Neural cell (in vitro differentiated cells): ENCODE measurements at regions not wholly inside any gene's neighbourhood (a gene's known extent, or its start where the extent isn't known, plus 50 kb on each side); places are given as distances from the start of the nearest gene placed in this dataset.

Experiments used
- H2AFZ ChIP-seq: fragments of 200-600, 300-800 bp; sonication (generic), shearing (Covaris generic); 2 replicates; pipeline ENCODE4 v1.6.0; 2014; ENCODE audit warnings: low read depth, mild to moderate bottlenecking, antibody characterized with exemption, low read length, moderate library complexity
- H3F3A ChIP-seq: fragments of 200-600 bp; shearing (Covaris generic); 2 replicates; pipeline ENCODE4 v1.6.1; 2016; ENCODE audit warnings: mild to moderate bottlenecking, moderate library complexity, mixed read lengths, antibody characterized with exemption, low read length; ENCODE audit not compliant: insufficient read depth, poor library complexity, severe bottlenecking
- H3K27ac ChIP-seq: fragments of 200-600, 300-800 bp; sonication (generic), shearing (Covaris generic); 2 replicates; pipeline ENCODE4 v1.5.1; 2014; ENCODE audit warnings: mild to moderate bottlenecking, low read length, moderate library complexity
- H3K27me3 ChIP-seq: fragments of 300-800, 200-600 bp; sonication (generic), shearing (Covaris generic); 2 replicates; pipeline ENCODE4 v1.6.0; 2014; ENCODE audit warnings: mild to moderate bottlenecking, low read depth, low read length, moderate library complexity; ENCODE audit not compliant: insufficient read depth
- H3K36me3 ChIP-seq: fragments of 300-800, 200-600 bp; sonication (generic), shearing (Covaris generic); 2 replicates; pipeline ENCODE4 v1.5.1; 2014; ENCODE audit warnings: mild to moderate bottlenecking, antibody characterized with exemption, low read length, moderate library complexity; ENCODE audit not compliant: insufficient read depth
- H3K4me2 ChIP-seq: fragments of 300-800, 200-600 bp; sonication (generic), shearing (Covaris generic); 2 replicates; pipeline ENCODE4 v1.6.0; 2014; ENCODE audit warnings: mild to moderate bottlenecking, low read length
- H3K4me3 ChIP-seq: fragments of 300-800, 200-600 bp; sonication (generic), shearing (Covaris generic); 2 replicates; pipeline ENCODE4 v1.5.1; 2014; ENCODE audit warnings: mild to moderate bottlenecking, low read length, moderate library complexity
- H3K79me2 ChIP-seq: fragments of 200-600 bp; shearing (Covaris generic); replicated peaks from 2 replicates; pipeline ENCODE4 v1.6.0; 2014; ENCODE audit warnings: mild to moderate bottlenecking, low read length, moderate library complexity; ENCODE audit not compliant: insufficient read depth
- H3K9ac ChIP-seq: fragments of 300-800, 200-600 bp; sonication (generic), shearing (Covaris generic); 2 replicates; pipeline ENCODE4 v1.6.1; 2016; ENCODE audit warnings: mild to moderate bottlenecking, low read length, mixed read lengths
- H3K9me2 ChIP-seq: fragments of 200-600 bp; shearing (Covaris generic); 2 replicates; pipeline ENCODE4 v1.6.1; 2016; ENCODE audit warnings: mild to moderate bottlenecking, low read length, mixed read lengths; ENCODE audit not compliant: insufficient read depth
- H3K9me3 ChIP-seq: fragments of 200-600, 300-800 bp; sonication (generic), shearing (Covaris generic); 2 replicates; pipeline ENCODE4 v1.6.1; 2016; ENCODE audit warnings: mild to moderate bottlenecking, mixed run types, low read length, moderate library complexity, mixed read lengths
- H4K20me1 ChIP-seq: fragments of 200-600 bp; shearing (Covaris generic); 2 replicates; pipeline ENCODE4 v1.6.1; 2016; ENCODE audit warnings: mild to moderate bottlenecking, mixed run types; ENCODE audit not compliant: insufficient read depth
- CTCF ChIP-seq: fragments of 450-650 bp; IDR thresholded peaks from 2 replicates; pipeline ENCODE4 v1.5.1; 2014; ENCODE audit warnings: antibody characterized with exemption, mild to moderate bottlenecking, moderate library complexity; ENCODE audit not compliant: poor library complexity, severe bottlenecking
- EP300 ChIP-seq: fragments of 450-650 bp; conservative IDR thresholded peaks from 2 replicates; pipeline ENCODE4 v1.6.1; 2014; ENCODE audit warnings: antibody characterized with exemption, mild to moderate bottlenecking, moderate library complexity; ENCODE audit not compliant: poor library complexity, severe bottlenecking
- EZH2 ChIP-seq: fragments of 200-600, 300-800 bp; shearing (Covaris generic), sonication (generic); IDR thresholded peaks from 2 replicates; pipeline ENCODE4 v1.6.1; 2014; ENCODE audit warnings: antibody characterized with exemption, low read length, borderline replicate concordance, mild to moderate bottlenecking; ENCODE audit not compliant: insufficient read depth, poor library complexity, severe bottlenecking
- MXI1 ChIP-seq: fragments of 450-650 bp; conservative IDR thresholded peaks from 2 replicates; pipeline ENCODE4 v1.6.1; 2014; ENCODE audit warnings: antibody characterized with exemption, mild to moderate bottlenecking; ENCODE audit not compliant: poor library complexity, severe bottlenecking
- POLR2AphosphoS5 ChIP-seq: IDR thresholded peaks from 2 replicates; pipeline ENCODE4 v1.6.1; 2012
- RAD21 ChIP-seq: fragments of 450-650 bp; conservative IDR thresholded peaks from 2 replicates; pipeline ENCODE4 v1.6.1; 2014; ENCODE audit warnings: antibody characterized with exemption, mild to moderate bottlenecking, moderate library complexity
- REST ChIP-seq: IDR thresholded peaks from 2 replicates; pipeline ENCODE4 v1.6.1; 2012; ENCODE audit warnings: borderline replicate concordance
- SMC3 ChIP-seq: fragments of 450-650 bp; conservative IDR thresholded peaks from 2 replicates; pipeline ENCODE4 v1.6.1; 2014; ENCODE audit warnings: antibody characterized with exemption, mild to moderate bottlenecking, moderate library complexity; ENCODE audit not compliant: poor library complexity
- TAF1 ChIP-seq: IDR thresholded peaks from 2 replicates; pipeline ENCODE4 v1.6.1; 2012; ENCODE audit warnings: low read depth

GRCh38 chr10:120217736-120218135 is 239.3 kb upstream of the PLPP4 start:
- Histone ChIP-seq H3K9ac (no peak overlapping the region), H3F3A (no peaks in the 10 kb centered on the region), H3K4me2 (no peak overlapping the region), H3K4me3 (no peak overlapping the region), H3K79me2 (no peaks in the 10 kb centered on the region), H4K20me1 (no peaks in the 10 kb centered on the region), H3K9me2 (no peaks in the 10 kb centered on the region), H3K36me3 (no peaks in the 10 kb centered on the region), H3K9me3 (no peaks in the 10 kb centered on the region), H3K27me3 (no peaks in the 10 kb centered on the region), H3K27ac (no peak overlapping the region), H2AFZ (no peak overlapping the region)
- TF ChIP-seq CTCF: no peak
- TF ChIP-seq EP300: no peak
- no peak for TF ChIP-seq POLR2AphosphoS5
- TF ChIP-seq REST: no peak
- TF ChIP-seq TAF1: no peak
- no peak for TF ChIP-seq SMC3
- TF ChIP-seq MXI1: no peak
- no peak for TF ChIP-seq EZH2
- no peak for TF ChIP-seq RAD21

GRCh38 chr10:120221873-120222485 is 235.0 kb upstream of the PLPP4 start:
- Histone ChIP-seq H3K27ac (no peak overlapping the region), H3K36me3 (no peaks in the 10 kb centered on the region), H3K9ac (no peak overlapping the region), H3K4me3 (no peak overlapping the region), H2AFZ (no peak overlapping the region), H3K4me2 (no peak overlapping the region), H3K27me3 (no peaks in the 10 kb centered on the region), H4K20me1 (no peaks in the 10 kb centered on the region), H3K79me2 (no peaks in the 10 kb centered on the region), H3F3A (no peaks in the 10 kb centered on the region), H3K9me2 (no peaks in the 10 kb centered on the region), H3K9me3 (no peaks in the 10 kb centered on the region)
- no peak for TF ChIP-seq EZH2
- TF ChIP-seq RAD21: no peak
- TF ChIP-seq TAF1: no peak
- no peak for TF ChIP-seq EP300
- TF ChIP-seq SMC3: no peak
- TF ChIP-seq CTCF: peak; percentile 23
